Endothelial cell of umbilical vein (primary cell): ENCODE measurements at regions not wholly inside any gene's neighbourhood (a gene's known extent, or its start where the extent isn't known, plus 50 kb on each side); places are given as distances from the start of the nearest gene placed in this dataset.

ENCODE experiments used
- BruUV-seq: library from RNA; stranded (reverse); fragments of 400-500 nt; replicated peaks from 2 replicates; lab custom pipeline; 2021; lab: Mats Ljungman, UMichigan
- CTCF ChIA-PET: fragments of 300-600, 350-600 bp; sonication (Branson Sonifier 250); formaldehyde crosslinking; loops from one replicate; lab custom pipeline; 2021; ENCODE audit warnings: antibody characterized with exemption, inconsistent platforms; lab: Charles Lee
- POLR2A ChIA-PET: fragments of 300-600, 350-600 bp; sonication (Branson Sonifier 250); formaldehyde crosslinking; loops from one replicate; lab custom pipeline; 2021; ENCODE audit warnings: antibody characterized with exemption, inconsistent platforms; lab: Charles Lee
- DNase-seq: peaks from one replicate; pipeline ENCODE4 v3.0.0-alpha.2; 2011; ENCODE audit warnings: low read depth, low spot score
- FAIRE-seq: peaks from 2 replicates; lab custom pipeline; 2011; peaks lifted over from hg19 to GRCh38; lab: Jason Lieb, UNC
- H2AFZ ChIP-seq: 2 replicates; pipeline ENCODE4 v1.6.0; 2012; ENCODE audit warnings: low read depth, low read length, control low read depth, inconsistent platforms
- H3K27ac ChIP-seq: 2 replicates; pipeline ENCODE4 v1.5.1; 2011; ENCODE audit warnings: low read depth, mild to moderate bottlenecking, control low read depth, low read length, moderate library complexity; ENCODE audit not compliant: insufficient read depth
- H3K27me3 ChIP-seq, 2 experiments: 2 replicates each; pipeline versions ENCODE4 v1.6.0 to v1.6.1; 2011; ENCODE audit warnings: low read length in 2 of 2, mixed read lengths in 1 of 2; ENCODE audit not compliant: control insufficient read depth in 2 of 2, insufficient read depth in 2 of 2
- H3K36me3 ChIP-seq, 2 experiments: 2 replicates in 1 of 2; 3 replicates in 1 of 2; pipeline ENCODE4 v1.5.1; 2011; ENCODE audit warnings: low read length in 2 of 2, mild to moderate bottlenecking in 1 of 2, moderate library complexity in 1 of 2; ENCODE audit not compliant: control insufficient read depth in 2 of 2, insufficient read depth in 2 of 2; ENCODE audit errors: extremely low read depth in 1 of 2
- H3K4me1 ChIP-seq: 3 replicates; pipeline ENCODE4 v1.5.1; 2011; ENCODE audit warnings: mild to moderate bottlenecking, low read length; ENCODE audit not compliant: control insufficient read depth, insufficient read depth; ENCODE audit errors: extremely low read depth
- H3K4me2 ChIP-seq: 2 replicates; pipeline ENCODE4 v1.6.1; 2011; ENCODE audit warnings: low read length, control low read depth, mixed read lengths; ENCODE audit not compliant: insufficient read depth
- H3K4me3 ChIP-seq, 3 experiments: fragments of 200-600 bp in 1 of 3; sonication (generic), shearing (Covaris generic) in 1 of 3; replicated peaks in 1 of 3; 2 replicates each; pipeline ENCODE4 v1.5.1; 2011 to 2016; ENCODE audit warnings: control low read depth in 3 of 3, low read length in 3 of 3, mild to moderate bottlenecking in 2 of 3, inconsistent platforms in 1 of 3, low read depth in 1 of 3, moderate library complexity in 1 of 3; ENCODE audit not compliant: insufficient read depth in 1 of 3
- H3K79me2 ChIP-seq: 2 replicates; pipeline ENCODE4 v1.6.0; 2012; ENCODE audit warnings: low read length, inconsistent platforms; ENCODE audit not compliant: control insufficient read depth, insufficient read depth
- H3K9ac ChIP-seq: replicated peaks from 2 replicates; pipeline ENCODE3; 2011; ENCODE audit warnings: low read length, control low read depth; ENCODE audit not compliant: insufficient read depth; ENCODE audit errors: extremely low read depth
- H3K9me1 ChIP-seq: replicated peaks from 3 replicates; pipeline ENCODE4 v1.6.0; 2011; ENCODE audit warnings: mild to moderate bottlenecking, low read length; ENCODE audit not compliant: control insufficient read depth, insufficient read depth; ENCODE audit errors: extremely low read depth
- H3K9me3 ChIP-seq: replicated peaks from 2 replicates; pipeline ENCODE4 v1.5.1; 2012; ENCODE audit warnings: low read length, inconsistent platforms; ENCODE audit not compliant: control insufficient read depth, insufficient read depth
- H4K20me1 ChIP-seq: replicated peaks from 2 replicates; pipeline ENCODE3; 2011; ENCODE audit warnings: mild to moderate bottlenecking, low read length; ENCODE audit not compliant: control insufficient read depth, insufficient read depth; ENCODE audit errors: extremely low read depth
- EZH2 ChIP-seq: IDR thresholded peaks from 2 replicates; pipeline ENCODE4 v1.6.1; 2012; ENCODE audit warnings: borderline replicate concordance, low read depth, mild to moderate bottlenecking, moderate library complexity, low read length, inconsistent platforms; ENCODE audit not compliant: severe bottlenecking
- FOS ChIP-seq: IDR thresholded peaks from 2 replicates; pipeline ENCODE4 v1.6.1; 2011; ENCODE audit warnings: mild to moderate bottlenecking, low read length, moderate library complexity, borderline replicate concordance; ENCODE audit not compliant: insufficient read depth
- GATA2 ChIP-seq: IDR thresholded peaks from 2 replicates; pipeline ENCODE4 v1.7.0; 2011; ENCODE audit warnings: low read depth, mild to moderate bottlenecking, moderate library complexity, mixed read lengths, low read length; ENCODE audit not compliant: insufficient read length, insufficient read depth
- JUN ChIP-seq: IDR thresholded peaks from 2 replicates; pipeline ENCODE4 v1.6.1; 2011; ENCODE audit warnings: borderline replicate concordance, low read depth; ENCODE audit not compliant: insufficient read length, insufficient read depth
- MYC ChIP-seq: IDR thresholded peaks from one replicate; pipeline ENCODE4 v1.6.1; 2011; ENCODE audit warnings: mild to moderate bottlenecking, low read depth, low read length
- POLR2A ChIP-seq: IDR thresholded peaks from 2 replicates; pipeline ENCODE4 v1.6.1; 2012; ENCODE audit warnings: low read depth, mild to moderate bottlenecking, control low read depth, low read length
- POLR2AphosphoS5 ChIP-seq: IDR thresholded peaks from 2 replicates; pipeline ENCODE4 v1.6.1; 2012; ENCODE audit warnings: low read depth, mild to moderate bottlenecking, control low read depth, low read length, moderate library complexity; ENCODE audit not compliant: insufficient read depth
- dilution Hi-C: fragments of 300-500 bp; cut with MboI; formaldehyde crosslinking; loops from one replicate; pipeline ENCODE4 v1.15.0; 2019; ENCODE audit warnings: low sequenced_read_pairs; ENCODE audit not compliant: extremely low pct_ligation_motif_present
- intact Hi-C: fragments of 100-400 bp; cut with micrococcal nuclease; formaldehyde crosslinking; loops from one replicate; pipeline ENCODE4 v1.10.0; 2022
- TF ChIP-seq, protein P1 (sequence below): IDR thresholded peaks from 2 replicates; pipeline ENCODE4 v1.6.1; 2011; ENCODE audit not compliant: insufficient read depth, insufficient read length
- TF ChIP-seq, protein P2 (sequence below), 2 donors: IDR thresholded peaks; 1 replicate in 1 of 2; 2 replicates in 1 of 2; pipeline ENCODE4 v1.5.1; 2011; ENCODE audit warnings: low read length in 2 of 2, mild to moderate bottlenecking in 2 of 2, moderate library complexity in 2 of 2, control low read depth in 1 of 2, inconsistent platforms in 1 of 2, low read depth in 1 of 2; ENCODE audit not compliant: insufficient read depth in 1 of 2; ENCODE audit errors: extremely low read depth in 1 of 2

DNA sequence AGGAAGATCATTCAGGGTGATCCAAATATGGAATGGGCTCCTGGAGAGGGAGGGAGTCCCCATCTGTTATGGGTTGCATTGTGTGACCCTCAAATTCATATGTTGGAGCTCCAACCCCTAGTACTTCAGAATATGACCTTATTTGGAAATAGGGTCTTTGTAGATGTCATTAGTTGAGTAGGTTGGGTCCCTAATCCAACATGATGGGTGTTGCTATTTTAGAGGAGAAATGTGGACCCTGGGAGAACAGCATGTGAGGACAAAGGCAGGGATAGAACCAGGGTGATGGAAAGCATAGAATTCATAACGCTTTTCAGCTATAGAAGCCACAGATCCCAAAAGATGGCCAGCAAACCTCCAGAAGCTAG lies 91.5 kb upstream of the SMNDC1 start:
- POLR2A ChIA-PET: no interaction called here
- CTCF ChIA-PET: interaction anchor here (3.4 to 6.4 kb wide), 2 partner anchors 15 to 42 kb away, joined by 13 to 62 read pairs; no protein-coding TSS in a partner anchor
- no peak overlapping the region for H3K4me3 ChIP-seq
- H3K9me1 ChIP-seq: no peaks in the 10 kb centered on the region
- H3K36me3 ChIP-seq: no peaks in the 10 kb centered on the region
- H3K27me3 ChIP-seq: no peaks in the 10 kb centered on the region
- peak overlapping the region; percentile 91 for H3K27ac ChIP-seq
- FAIRE-seq (no peak), DNase-seq (no peak)
- TF ChIP-seq JUN (no peak), MYC (no peak), POLR2A (no peak), EZH2 (no peak), GATA2 (no peak), POLR2AphosphoS5 (no peak), FOS (no peak)
- TF ChIP-seq, protein P1, sequence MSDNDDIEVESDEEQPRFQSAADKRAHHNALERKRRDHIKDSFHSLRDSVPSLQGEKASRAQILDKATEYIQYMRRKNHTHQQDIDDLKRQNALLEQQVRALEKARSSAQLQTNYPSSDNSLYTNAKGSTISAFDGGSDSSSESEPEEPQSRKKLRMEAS: no peak
- TF ChIP-seq, protein P2, sequence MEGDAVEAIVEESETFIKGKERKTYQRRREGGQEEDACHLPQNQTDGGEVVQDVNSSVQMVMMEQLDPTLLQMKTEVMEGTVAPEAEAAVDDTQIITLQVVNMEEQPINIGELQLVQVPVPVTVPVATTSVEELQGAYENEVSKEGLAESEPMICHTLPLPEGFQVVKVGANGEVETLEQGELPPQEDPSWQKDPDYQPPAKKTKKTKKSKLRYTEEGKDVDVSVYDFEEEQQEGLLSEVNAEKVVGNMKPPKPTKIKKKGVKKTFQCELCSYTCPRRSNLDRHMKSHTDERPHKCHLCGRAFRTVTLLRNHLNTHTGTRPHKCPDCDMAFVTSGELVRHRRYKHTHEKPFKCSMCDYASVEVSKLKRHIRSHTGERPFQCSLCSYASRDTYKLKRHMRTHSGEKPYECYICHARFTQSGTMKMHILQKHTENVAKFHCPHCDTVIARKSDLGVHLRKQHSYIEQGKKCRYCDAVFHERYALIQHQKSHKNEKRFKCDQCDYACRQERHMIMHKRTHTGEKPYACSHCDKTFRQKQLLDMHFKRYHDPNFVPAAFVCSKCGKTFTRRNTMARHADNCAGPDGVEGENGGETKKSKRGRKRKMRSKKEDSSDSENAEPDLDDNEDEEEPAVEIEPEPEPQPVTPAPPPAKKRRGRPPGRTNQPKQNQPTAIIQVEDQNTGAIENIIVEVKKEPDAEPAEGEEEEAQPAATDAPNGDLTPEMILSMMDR (IDR thresholded peaks at IDR 0.05; ENCODE audit: extremely low read depth in 1 of 2, insufficient read depth in 1 of 2, low read depth in 1 of 2, low read length in 2 of 2): no peak
- H3K4me1 ChIP-seq: peaks cover 61% of the 10 kb centered on the region
- peak overlapping the region; percentile 26 for H3K9ac ChIP-seq
- BruUV-seq: no TSS peak
- dilution Hi-C loops (no loop called here), intact Hi-C loops (loop anchor here (5.0 kb wide), 2 partner anchors 319 to 521 kb away; partner anchors contain the start of genes BBIP1 and SHOC2)
- no peaks in the 10 kb centered on the region for H4K20me1 ChIP-seq
- H2AFZ ChIP-seq: no peak overlapping the region
- H3K4me2 ChIP-seq: no peak overlapping the region
- no peaks in the 10 kb centered on the region for H3K79me2 ChIP-seq
- no peaks in the 10 kb centered on the region for H3K9me3 ChIP-seq
